ENCODE measurements at regions not wholly inside any gene's neighbourhood (a gene's known extent, or its start where the extent isn't known, plus 50 kb on each side); places are given as distances from the start of the nearest gene placed in this dataset.

- Histone ChIP-seq H3K36me3 (ENCODE audit: control insufficient read depth, insufficient read depth, low read length) (no peaks in the 10 kb centered on the region), H3K27me3 (ENCODE audit: control insufficient read depth, insufficient read depth, low read length) (no peaks in the 10 kb centered on the region), H3K9ac (ENCODE audit: low read length) (no peak overlapping the region), H3K27ac (ENCODE audit: low read depth, low read length) (no peak overlapping the region), H3K4me1 (ENCODE audit: control insufficient read depth, insufficient read depth, low read length) (no peaks in the 10 kb centered on the region), H3K4me3 (ENCODE audit: low read depth, low read length) (no peak overlapping the region), H3K9me3 (ENCODE audit: control insufficient read depth, insufficient read depth, low read depth, low read length) (no peaks in the 10 kb centered on the region)
Observed at GRCh38 chr5:101860145-101860544, 435.9 kb downstream of the SLCO4C1 start.

GRCh38 chr5:101846496-101846895 lies 449.6 kb downstream of the SLCO4C1 start:
- H3K27ac ChIP-seq (ENCODE audit: low read depth, low read length): no peak overlapping the region
- no peaks in the 10 kb centered on the region for H3K36me3 ChIP-seq (ENCODE audit: control insufficient read depth, insufficient read depth, low read length)
- H3K4me3 ChIP-seq (ENCODE audit: low read depth, low read length): no peak overlapping the region
- no peaks in the 10 kb centered on the region for H3K4me1 ChIP-seq (ENCODE audit: control insufficient read depth, insufficient read depth, low read length)
- no peaks in the 10 kb centered on the region for H3K27me3 ChIP-seq (ENCODE audit: control insufficient read depth, insufficient read depth, low read length)
- no peaks in the 10 kb centered on the region for H3K9me3 ChIP-seq (ENCODE audit: control insufficient read depth, insufficient read depth, low read depth, low read length)
- H3K9ac ChIP-seq (ENCODE audit: low read length): no peak overlapping the region

- no peak overlapping the region for H3K9ac ChIP-seq (ENCODE audit: low read length)
- no peaks in the 10 kb centered on the region for H3K4me1 ChIP-seq (ENCODE audit: control insufficient read depth, insufficient read depth, low read length)
- no peak overlapping the region for H3K4me3 ChIP-seq (ENCODE audit: low read depth, low read length)
- no peak overlapping the region for H3K27ac ChIP-seq (ENCODE audit: low read depth, low read length)
- H3K36me3 ChIP-seq (ENCODE audit: control insufficient read depth, insufficient read depth, low read length): no peaks in the 10 kb centered on the region
- H3K27me3 ChIP-seq (ENCODE audit: control insufficient read depth, insufficient read depth, low read length): no peaks in the 10 kb centered on the region
- H3K9me3 ChIP-seq (ENCODE audit: control insufficient read depth, insufficient read depth, low read depth, low read length): no peaks in the 10 kb centered on the region
Observed at GRCh38 chr5:101843055-101843454, 453.0 kb downstream of the SLCO4C1 start.

GRCh38 chr5:101838435-101838834 lies 457.6 kb downstream of the SLCO4C1 start:
- Histone ChIP-seq H3K4me1 (ENCODE audit: control insufficient read depth, insufficient read depth, low read length) (no peaks in the 10 kb centered on the region), H3K9me3 (ENCODE audit: control insufficient read depth, insufficient read depth, low read depth, low read length) (no peaks in the 10 kb centered on the region), H3K27ac (ENCODE audit: low read depth, low read length) (no peak overlapping the region), H3K4me3 (ENCODE audit: low read depth, low read length) (no peak overlapping the region), H3K9ac (ENCODE audit: low read length) (no peak overlapping the region), H3K36me3 (ENCODE audit: control insufficient read depth, insufficient read depth, low read length) (no peaks in the 10 kb centered on the region), H3K27me3 (ENCODE audit: control insufficient read depth, insufficient read depth, low read length) (no peaks in the 10 kb centered on the region)

GRCh38 chr5:101829255-101829654 lies 466.8 kb downstream of the SLCO4C1 start:
- H3K9me3 ChIP-seq (ENCODE audit: control insufficient read depth, insufficient read depth, low read depth, low read length): 0 out of 2 replicates have a peak, but pooled peaks cover 4% of the 10 kb centered on the region
- H3K27me3 ChIP-seq (ENCODE audit: control insufficient read depth, insufficient read depth, low read length): no peaks in the 10 kb centered on the region
- H3K4me3 ChIP-seq (ENCODE audit: low read depth, low read length): no peak overlapping the region
- no peaks in the 10 kb centered on the region for H3K36me3 ChIP-seq (ENCODE audit: control insufficient read depth, insufficient read depth, low read length)
- no peak overlapping the region for H3K9ac ChIP-seq (ENCODE audit: low read length)
- H3K4me1 ChIP-seq (ENCODE audit: control insufficient read depth, insufficient read depth, low read length): no peaks in the 10 kb centered on the region
- no peak overlapping the region for H3K27ac ChIP-seq (ENCODE audit: low read depth, low read length)

GRCh38 chr5:101811466-101811865 lies 484.6 kb downstream of the SLCO4C1 start:
- H3K9ac ChIP-seq (ENCODE audit: low read length): no peak overlapping the region
- H3K27ac ChIP-seq (ENCODE audit: low read depth, low read length): no peak overlapping the region
- no peaks in the 10 kb centered on the region for H3K36me3 ChIP-seq (ENCODE audit: control insufficient read depth, insufficient read depth, low read length)
- H3K27me3 ChIP-seq (ENCODE audit: control insufficient read depth, insufficient read depth, low read length): no peaks in the 10 kb centered on the region
- no peaks in the 10 kb centered on the region for H3K9me3 ChIP-seq (ENCODE audit: control insufficient read depth, insufficient read depth, low read depth, low read length)
- H3K4me1 ChIP-seq (ENCODE audit: control insufficient read depth, insufficient read depth, low read length): no peaks in the 10 kb centered on the region
- H3K4me3 ChIP-seq (ENCODE audit: low read depth, low read length): no peak overlapping the region

GRCh38 chr5:101806410-101806809 lies 489.7 kb downstream of the SLCO4C1 start:
- no peaks in the 10 kb centered on the region for H3K27me3 ChIP-seq (ENCODE audit: control insufficient read depth, insufficient read depth, low read length)

GRCh38 chr5:101796427-101796826 lies 499.7 kb downstream of the SLCO4C1 start:
- Histone ChIP-seq H3K9ac (ENCODE audit: low read length) (no peak overlapping the region), H3K36me3 (ENCODE audit: control insufficient read depth, insufficient read depth, low read length) (no peaks in the 10 kb centered on the region), H3K4me1 (ENCODE audit: control insufficient read depth, insufficient read depth, low read length) (no peaks in the 10 kb centered on the region), H3K27me3 (ENCODE audit: control insufficient read depth, insufficient read depth, low read length) (peaks cover 6% of the 10 kb centered on the region), H3K4me3 (ENCODE audit: low read depth, low read length) (no peak overlapping the region), H3K27ac (ENCODE audit: low read depth, low read length) (no peak overlapping the region), H3K9me3 (ENCODE audit: control insufficient read depth, insufficient read depth, low read depth, low read length) (no peaks in the 10 kb centered on the region)

More at GRCh38 chr5:101806410-101806809, 489.7 kb downstream of the SLCO4C1 start:
- H3K27ac ChIP-seq (ENCODE audit: low read depth, low read length): no peak overlapping the region
- no peak overlapping the region for H3K4me3 ChIP-seq (ENCODE audit: low read depth, low read length)
- no peak overlapping the region for H3K9ac ChIP-seq (ENCODE audit: low read length)
- H3K36me3 ChIP-seq (ENCODE audit: control insufficient read depth, insufficient read depth, low read length): no peaks in the 10 kb centered on the region
- H3K9me3 ChIP-seq (ENCODE audit: control insufficient read depth, insufficient read depth, low read depth, low read length): no peaks in the 10 kb centered on the region
- H3K4me1 ChIP-seq (ENCODE audit: control insufficient read depth, insufficient read depth, low read length): no peaks in the 10 kb centered on the region

GRCh38 chr5:101788797-101789196 lies 507.3 kb downstream of the SLCO4C1 start:
- H3K36me3 ChIP-seq (ENCODE audit: control insufficient read depth, insufficient read depth, low read length): no peaks in the 10 kb centered on the region
- H3K9me3 ChIP-seq (ENCODE audit: control insufficient read depth, insufficient read depth, low read depth, low read length): no peaks in the 10 kb centered on the region
- no peak overlapping the region for H3K9ac ChIP-seq (ENCODE audit: low read length)
- peaks cover 70% of the 10 kb centered on the region for H3K27me3 ChIP-seq (ENCODE audit: control insufficient read depth, insufficient read depth, low read length)
- H3K4me3 ChIP-seq (ENCODE audit: low read depth, low read length): no peak overlapping the region
- no peak overlapping the region for H3K27ac ChIP-seq (ENCODE audit: low read depth, low read length)
- peaks cover 14% of the 10 kb centered on the region for H3K4me1 ChIP-seq (ENCODE audit: control insufficient read depth, insufficient read depth, low read length)

GRCh38 chr5:101785090-101785489 lies 511.0 kb downstream of the SLCO4C1 start:
- Histone ChIP-seq H3K27me3 (ENCODE audit: control insufficient read depth, insufficient read depth, low read length) (peaks cover 69% of the 10 kb centered on the region), H3K27ac (ENCODE audit: low read depth, low read length) (no peak overlapping the region), H3K9me3 (ENCODE audit: control insufficient read depth, insufficient read depth, low read depth, low read length) (no peaks in the 10 kb centered on the region), H3K4me3 (ENCODE audit: low read depth, low read length) (no peak overlapping the region), H3K4me1 (ENCODE audit: control insufficient read depth, insufficient read depth, low read length) (peaks cover 18% of the 10 kb centered on the region), H3K9ac (ENCODE audit: low read length) (no peak overlapping the region), H3K36me3 (ENCODE audit: control insufficient read depth, insufficient read depth, low read length) (no peaks in the 10 kb centered on the region)

GRCh38 chr5:101783241-101784013 lies 512.7 kb downstream of the SLCO4C1 start:
- Histone ChIP-seq H3K4me1 (ENCODE audit: control insufficient read depth, insufficient read depth, low read length) (peaks cover 11% of the 10 kb centered on the region), H3K9me3 (ENCODE audit: control insufficient read depth, insufficient read depth, low read depth, low read length) (0 out of 2 replicates have a peak, but pooled peaks cover 2% of the 10 kb centered on the region), H3K27ac (ENCODE audit: low read depth, low read length) (no peak overlapping the region), H3K36me3 (ENCODE audit: control insufficient read depth, insufficient read depth, low read length) (no peaks in the 10 kb centered on the region), H3K4me3 (ENCODE audit: low read depth, low read length) (peak overlapping the region; percentile 51), H3K9ac (ENCODE audit: low read length) (no peak overlapping the region), H3K27me3 (ENCODE audit: control insufficient read depth, insufficient read depth, low read length) (peaks cover 54% of the 10 kb centered on the region)

Data from HUES6 (cell line).